AG04449 (cell line): ENCODE measurements at regions not wholly inside any gene's neighbourhood (a gene's known extent, or its start where the extent isn't known, plus 50 kb on each side); places are given as distances from the start of the nearest gene placed in this dataset.
"Not testable (repeated sequence)": the region's sequence is repeated elsewhere in the genome, so short reads cannot be mapped to it uniquely, and the experiment has no call there.

Source experiments
- CTCF ChIA-PET: fragments of 350-600 bp; formaldehyde crosslinking; extraction: SDS; loops from one replicate; lab custom pipeline; 2021; ENCODE audit warnings: antibody characterized with exemption; lab: Yijun Ruan, JAX
- POLR2A ChIA-PET: fragments of 400-600, 350-600 bp; formaldehyde crosslinking; extraction: SDS; loops from one replicate; lab custom pipeline; 2020; ENCODE audit warnings: antibody characterized with exemption, inconsistent platforms; lab: Yijun Ruan, JAX
- DNase-seq: peaks from one replicate; pipeline ENCODE4 v3.0.0-alpha.2; 2010; ENCODE audit warnings: low read depth, low spot score
- H3K4me3 ChIP-seq: 2 replicates; pipeline ENCODE4 v1.5.1; 2011; ENCODE audit warnings: low read depth, mild to moderate bottlenecking, control low read depth, low read length
- CTCF ChIP-seq: IDR thresholded peaks from one replicate; pipeline ENCODE4 v1.5.1; 2011; ENCODE audit warnings: mild to moderate bottlenecking, moderate library complexity, low read length, control low read depth, inconsistent platforms; ENCODE audit not compliant: insufficient read depth; ENCODE audit errors: missing control alignments

DNA sequence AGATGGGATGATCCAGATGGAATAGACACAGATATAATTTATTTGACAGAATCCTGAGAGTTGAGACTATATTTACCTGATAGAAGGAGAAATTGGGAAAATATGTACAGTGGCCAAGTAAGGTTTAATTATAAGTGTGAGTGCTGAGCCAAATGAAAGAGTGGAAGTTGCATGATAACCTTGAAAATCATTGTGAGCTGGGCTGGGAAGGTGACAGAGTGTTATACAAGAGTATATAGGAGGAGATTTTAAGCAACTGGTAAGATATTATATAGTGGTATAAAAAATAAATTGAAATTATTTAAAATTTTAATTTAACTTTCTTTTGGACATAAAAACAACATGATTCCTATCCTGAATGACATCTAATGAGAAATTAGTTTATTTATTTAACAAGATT, 340.8 kb downstream of the NUP35 start:
- no peak for DNase-seq
- no peak for TF ChIP-seq CTCF
- no peak overlapping the region for H3K4me3 ChIP-seq
- ChIA-PET CTCF (no interaction called here), POLR2A (no interaction called here)

GRCh38 chr2:183474912-183475695, 350.9 kb downstream of the NUP35 start:
- POLR2A ChIA-PET: no interaction called here
- DNase-seq: no peak
- no peak overlapping the region for H3K4me3 ChIP-seq
- TF ChIP-seq CTCF: no peak
- CTCF ChIA-PET: no interaction called here

DNA sequence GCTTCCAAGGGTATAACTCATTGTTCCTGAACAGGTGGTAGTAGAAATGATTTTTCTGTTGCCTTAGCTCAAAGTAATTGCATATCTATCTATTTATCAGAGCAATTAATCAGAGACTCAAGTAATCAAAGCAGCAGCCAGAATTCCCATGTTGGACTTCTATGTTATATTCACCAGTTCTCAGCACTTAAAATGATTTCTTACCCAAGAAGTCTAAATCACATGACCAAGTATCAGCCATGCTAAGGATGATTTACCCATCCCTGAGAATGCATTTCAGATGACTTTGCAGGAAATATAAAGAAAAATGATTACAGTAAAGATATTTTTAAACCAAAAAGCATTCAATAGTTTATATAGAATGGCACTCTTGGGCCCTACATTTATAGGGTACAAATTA, 352.2 kb downstream of the NUP35 start:
- no peak for TF ChIP-seq CTCF
- ChIA-PET POLR2A (no interaction called here), CTCF (no interaction called here)
- DNase-seq: no peak
- no peak overlapping the region for H3K4me3 ChIP-seq

- CTCF ChIA-PET: no interaction called here
- no peak overlapping the region for H3K4me3 ChIP-seq
- TF ChIP-seq CTCF: no peak
- DNase-seq: no peak
- POLR2A ChIA-PET: no interaction called here
Measured at GRCh38 chr2:183477296-183477695, 353.1 kb downstream of the NUP35 start.

- DNase-seq, H3K4me3 ChIP-seq, CTCF ChIA-PET, POLR2A ChIA-PET: not testable (repeated sequence)
Measured at GRCh38 chr2:183478941-183479595, 354.8 kb downstream of the NUP35 start.

DNA sequence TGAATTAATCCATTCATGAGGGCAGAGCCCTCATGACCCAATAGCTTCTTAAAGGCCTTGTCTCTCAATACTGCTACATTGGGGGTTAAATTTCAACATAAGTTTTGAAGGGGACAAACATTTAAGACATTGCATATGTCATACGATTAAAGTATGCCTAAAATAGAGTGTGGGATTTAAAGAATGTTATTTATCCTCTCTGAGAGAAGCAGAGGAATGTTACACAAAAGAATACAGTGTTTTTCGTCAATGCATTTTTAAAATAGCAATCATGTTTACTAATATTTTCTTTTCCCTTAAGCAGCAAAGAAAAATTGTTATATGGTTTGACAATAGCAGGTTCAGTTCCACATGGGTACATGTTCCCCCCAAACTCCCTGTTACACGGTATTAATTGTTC, 363.1 kb downstream of the NUP35 start:
- no peak for DNase-seq
- POLR2A ChIA-PET: no interaction called here
- no peak for TF ChIP-seq CTCF
- CTCF ChIA-PET: no interaction called here
- H3K4me3 ChIP-seq: no peak overlapping the region
